SK-N-SH (cell line): ENCODE measurements at regions not wholly inside any gene's neighbourhood (a gene's known extent, or its start where the extent isn't known, plus 50 kb on each side); places are given as distances from the start of the nearest gene placed in this dataset.

ENCODE experiments used
- CTCF ChIP-seq: fragments of 200-600 bp; sonication (generic); IDR thresholded peaks from 2 replicates; pipeline ENCODE4 v1.6.1; 2017; ENCODE audit warnings: antibody characterized with exemption, mild to moderate bottlenecking, moderate library complexity
- ELF1 ChIP-seq: IDR thresholded peaks from 2 replicates; pipeline ENCODE4 v1.4.0; 2012
- EZH2phosphoT487 ChIP-seq: fragments of 200-600 bp; sonication (generic); IDR thresholded peaks from 2 replicates; pipeline ENCODE4 v1.6.1; 2017; ENCODE audit warnings: low read depth, mixed run types, mild to moderate bottlenecking, antibody characterized with exemption, moderate library complexity, borderline replicate concordance
- FOXM1 ChIP-seq: IDR thresholded peaks from 2 replicates; pipeline ENCODE4 v1.4.0; 2012; ENCODE audit warnings: low read depth, mild to moderate bottlenecking
- GABPA ChIP-seq: IDR thresholded peaks from 2 replicates; pipeline ENCODE4 v1.4.0; 2012; ENCODE audit warnings: low read depth, mild to moderate bottlenecking
- MAX ChIP-seq: IDR thresholded peaks from 2 replicates; pipeline ENCODE4 v1.4.0; 2012; ENCODE audit warnings: low read depth
- POLR2AphosphoS5 ChIP-seq: IDR thresholded peaks from 2 replicates; pipeline ENCODE4 v1.6.1; 2012; ENCODE audit warnings: low read depth, low read length
- RAD21 ChIP-seq: IDR thresholded peaks from 2 replicates; pipeline ENCODE4 v1.6.1; 2012; ENCODE audit warnings: mild to moderate bottlenecking, low read length
- RFX5 ChIP-seq: IDR thresholded peaks from 2 replicates; pipeline ENCODE4 v1.6.1; 2012; ENCODE audit warnings: mild to moderate bottlenecking, improper control_type of control experiment, low read length
- SIN3A ChIP-seq: IDR thresholded peaks from 2 replicates; pipeline ENCODE4 v1.6.1; 2012; ENCODE audit warnings: low read depth, mild to moderate bottlenecking, low read length, moderate library complexity, borderline replicate concordance
- TAF1 ChIP-seq: IDR thresholded peaks from 2 replicates; pipeline ENCODE4 v1.6.1; 2012; ENCODE audit warnings: low read depth, mild to moderate bottlenecking, low read length, moderate library complexity, borderline replicate concordance
- USF2 ChIP-seq: fragments of 150-350 bp; IDR thresholded peaks from 2 replicates; pipeline ENCODE4 v1.6.1; 2017; ENCODE audit warnings: antibody characterized with exemption, low read length, low read depth, borderline replicate concordance
- YY1 ChIP-seq: IDR thresholded peaks from 2 replicates; pipeline ENCODE4 v1.4.0; 2012; ENCODE audit warnings: low read depth, mild to moderate bottlenecking

GRCh38 chr6:22737331-22737730 lies 168.0 kb downstream of the HDGFL1 start:
- TF ChIP-seq MAX (no peak), EZH2phosphoT487 (no peak), CTCF (peak; percentile 51), RFX5 (no peak), USF2 (no peak), POLR2AphosphoS5 (no peak), TAF1 (no peak), GABPA (no peak), ELF1 (no peak), FOXM1 (no peak), YY1 (no peak), SIN3A (no peak), RAD21 (peak; percentile 69)
